Type B pancreatic cell (in vitro differentiated cells): ENCODE measurements at regions not wholly inside any gene's neighbourhood (a gene's known extent, or its start where the extent isn't known, plus 50 kb on each side); places are given as distances from the start of the nearest gene placed in this dataset.

Source experiments
- DNase-seq: peaks from one replicate; pipeline ENCODE4 v3.0.0; 2021; ENCODE audit warnings: mixed read lengths; ENCODE audit not compliant: unreplicated experiment; ENCODE audit errors: extremely low spot score
- H3K27ac Mint-ChIP-seq: 2 replicates; pipeline ENCODE4 v1.8.0; 2021; ENCODE audit warnings: mild to moderate bottlenecking, mixed read lengths
- H3K27me3 Mint-ChIP-seq: 2 replicates; pipeline ENCODE4 v1.8.0; 2021; ENCODE audit warnings: mixed read lengths
- H3K36me3 Mint-ChIP-seq: 2 replicates; pipeline ENCODE4 v1.8.0; 2021; ENCODE audit warnings: mixed read lengths
- H3K4me1 Mint-ChIP-seq: one replicate; pipeline ENCODE4 v1.8.0; 2021; ENCODE audit warnings: mixed read lengths; ENCODE audit not compliant: unreplicated experiment
- H3K4me3 Mint-ChIP-seq: 2 replicates; pipeline ENCODE4 v1.8.0; 2021; ENCODE audit warnings: mild to moderate bottlenecking, mixed read lengths
- H3K9me3 Mint-ChIP-seq: 2 replicates; pipeline ENCODE4 v1.8.0; 2021; ENCODE audit warnings: mixed read lengths
- CTCF ChIP-seq: fragments of 200-600 bp; sonication (generic); conservative IDR thresholded peaks from 2 replicates; pipeline ENCODE4 v1.5.0; 2021; ENCODE audit warnings: antibody characterized with exemption, mild to moderate bottlenecking

- peak overlapping the region; percentile 28 for H3K27ac Mint-ChIP-seq
- no peak for DNase-seq
- H3K4me1 Mint-ChIP-seq = peaks cover 23% of the 10 kb centered on the region
- no peaks in the 10 kb centered on the region for H3K9me3 Mint-ChIP-seq
- H3K27me3 Mint-ChIP-seq = peaks cover 11% of the 10 kb centered on the region
- no peak for TF ChIP-seq CTCF
- H3K36me3 Mint-ChIP-seq = no peaks in the 10 kb centered on the region
- no peak overlapping the region for H3K4me3 Mint-ChIP-seq
Observed at GRCh38 chr13:40146611-40147117, 491.2 kb downstream of the COG6 start.

GRCh38 chr13:40148101-40148500 is 492.6 kb downstream of the COG6 start:
- Mint-ChIP-seq H3K9me3 (no peaks in the 10 kb centered on the region), H3K4me3 (no peak overlapping the region), H3K36me3 (no peaks in the 10 kb centered on the region), H3K27ac (no peak overlapping the region), H3K27me3 (peaks cover 11% of the 10 kb centered on the region), H3K4me1 (peaks cover 23% of the 10 kb centered on the region)
- TF ChIP-seq CTCF = no peak
- no peak for DNase-seq

GRCh38 chr13:40148742-40149141 is 493.3 kb downstream of the COG6 start:
- no peak overlapping the region for H3K27ac Mint-ChIP-seq
- H3K4me3 Mint-ChIP-seq = no peak overlapping the region
- no peak for DNase-seq

GRCh38 chr13:40149611-40150274 is 494.3 kb downstream of the COG6 start:
- TF ChIP-seq CTCF = no peak
- no peaks in the 10 kb centered on the region for H3K9me3 Mint-ChIP-seq
- peaks cover 23% of the 10 kb centered on the region for H3K4me1 Mint-ChIP-seq
- H3K27ac Mint-ChIP-seq = peak overlapping the region; percentile 6
- no peaks in the 10 kb centered on the region for H3K36me3 Mint-ChIP-seq
- no peak overlapping the region for H3K4me3 Mint-ChIP-seq
- DNase-seq = no peak
- H3K27me3 Mint-ChIP-seq = peaks cover 7% of the 10 kb centered on the region

More at GRCh38 chr13:40148742-40149141, 493.3 kb downstream of the COG6 start:
- no peaks in the 10 kb centered on the region for H3K9me3 Mint-ChIP-seq
- H3K36me3 Mint-ChIP-seq = no peaks in the 10 kb centered on the region
- H3K27me3 Mint-ChIP-seq = peaks cover 7% of the 10 kb centered on the region
- no peak for TF ChIP-seq CTCF
- peaks cover 23% of the 10 kb centered on the region for H3K4me1 Mint-ChIP-seq

- no peaks in the 10 kb centered on the region for H3K9me3 Mint-ChIP-seq
- no peak for TF ChIP-seq CTCF
- H3K4me3 Mint-ChIP-seq = no peak overlapping the region
- peaks cover 18% of the 10 kb centered on the region for H3K4me1 Mint-ChIP-seq
- no peaks in the 10 kb centered on the region for H3K36me3 Mint-ChIP-seq
- H3K27ac Mint-ChIP-seq = no peak overlapping the region
- no peak for DNase-seq
- H3K27me3 Mint-ChIP-seq = peaks cover 2% of the 10 kb centered on the region
Observed at GRCh38 chr13:40151673-40152072, 496.2 kb downstream of the COG6 start.
